ENCODE measurements at regions not wholly inside any gene's neighbourhood (a gene's known extent, or its start where the extent isn't known, plus 50 kb on each side); places are given as distances from the start of the nearest gene placed in this dataset.

GRCh38 chr2:176826984-176827668, 385.5 kb upstream of the HNRNPA3 start:
- POLR2A ChIA-PET, result no interaction called here

GRCh38 chr2:176830362-176830761, 382.2 kb upstream of the HNRNPA3 start:
- Histone ChIP-seq H3K4me3 (ENCODE audit: low read depth, low read length) (no peak overlapping the region), H3K36me3 (ENCODE audit: control insufficient read depth, insufficient read depth, low read length) (no peaks in the 10 kb centered on the region), H3K27me3 (ENCODE audit: control insufficient read depth, insufficient read depth, low read length) (no peaks in the 10 kb centered on the region; the same call in 1 of the 2 replicates)
- TF ChIP-seq CTCF (IDR thresholded peaks at IDR 0.05; ENCODE audit: insufficient read depth, low read depth, low read length), result no peak
- ChIA-PET POLR2A (no interaction called here), CTCF (no interaction called here)
- DNase-seq (ENCODE audit: low read depth), result no peak

More at GRCh38 chr2:176826984-176827668, 385.5 kb upstream of the HNRNPA3 start:
- no peak for TF ChIP-seq CTCF (IDR thresholded peaks at IDR 0.05; ENCODE audit: insufficient read depth, low read depth, low read length)
- Histone ChIP-seq H3K36me3 (ENCODE audit: control insufficient read depth, insufficient read depth, low read length) (no peaks in the 10 kb centered on the region), H3K27me3 (ENCODE audit: control insufficient read depth, insufficient read depth, low read length) (no peaks in the 10 kb centered on the region; the same call in 1 of the 2 replicates), H3K4me3 (ENCODE audit: low read depth, low read length) (no peak overlapping the region)
- no peak for DNase-seq (ENCODE audit: low read depth)
- CTCF ChIA-PET, result interaction anchor here (0.6 kb wide), 1 partner anchor 68 kb away, joined by 3 read pairs; no protein-coding TSS in a partner anchor

GRCh38 chr2:176832086-176832485, 380.5 kb upstream of the HNRNPA3 start:
- DNase-seq (ENCODE audit: low read depth), result no peak
- TF ChIP-seq CTCF (IDR thresholded peaks at IDR 0.05; ENCODE audit: insufficient read depth, low read depth, low read length), result no peak
- H3K27me3 ChIP-seq (ENCODE audit: control insufficient read depth, insufficient read depth, low read length), result no peaks in the 10 kb centered on the region; the same call in 1 of the 2 replicates
- CTCF ChIA-PET, result no interaction called here
- POLR2A ChIA-PET, result no interaction called here
- no peak overlapping the region for H3K4me3 ChIP-seq (ENCODE audit: low read depth, low read length)
- H3K36me3 ChIP-seq (ENCODE audit: control insufficient read depth, insufficient read depth, low read length), result no peaks in the 10 kb centered on the region

GRCh38 chr2:176833671-176834070, 378.9 kb upstream of the HNRNPA3 start:
- TF ChIP-seq CTCF (IDR thresholded peaks at IDR 0.05; ENCODE audit: insufficient read depth, low read depth, low read length), result no peak
- H3K4me3 ChIP-seq (ENCODE audit: low read depth, low read length), result no peak overlapping the region
- H3K27me3 ChIP-seq (ENCODE audit: control insufficient read depth, insufficient read depth, low read length), result no peaks in the 10 kb centered on the region
- ChIA-PET POLR2A (no interaction called here), CTCF (no interaction called here)
- H3K36me3 ChIP-seq (ENCODE audit: control insufficient read depth, insufficient read depth, low read length), result no peaks in the 10 kb centered on the region
- no peak for DNase-seq (ENCODE audit: low read depth)

GRCh38 chr2:176834226-176834625, 378.4 kb upstream of the HNRNPA3 start:
- no peak for TF ChIP-seq CTCF (IDR thresholded peaks at IDR 0.05; ENCODE audit: insufficient read depth, low read depth, low read length)
- no peaks in the 10 kb centered on the region for H3K27me3 ChIP-seq (ENCODE audit: control insufficient read depth, insufficient read depth, low read length)
- DNase-seq (ENCODE audit: low read depth), result no peak
- CTCF ChIA-PET, result no interaction called here
- no peak overlapping the region for H3K4me3 ChIP-seq (ENCODE audit: low read depth, low read length)
- no peaks in the 10 kb centered on the region for H3K36me3 ChIP-seq (ENCODE audit: control insufficient read depth, insufficient read depth, low read length)
- POLR2A ChIA-PET, result no interaction called here
